Keratinocyte (primary cell): ENCODE measurements at regions not wholly inside any gene's neighbourhood (a gene's known extent, or its start where the extent isn't known, plus 50 kb on each side); places are given as distances from the start of the nearest gene placed in this dataset.
"Not testable (repeated sequence)": the region's sequence is repeated elsewhere in the genome, so short reads cannot be mapped to it uniquely, and the experiment has no call there.

Experiments
- DNase-seq: peaks from one replicate; pipeline ENCODE4 v3.0.0-alpha.2; 2011; ENCODE audit warnings: low read depth, missing footprints, low spot score
- FAIRE-seq: peaks from 2 replicates; lab custom pipeline; 2011; peaks lifted over from hg19 to GRCh38; lab: Jason Lieb, UNC
- H2AFZ ChIP-seq: 2 replicates; pipeline ENCODE4 v1.6.0; 2012; ENCODE audit warnings: low read length, control low read depth, inconsistent platforms; ENCODE audit not compliant: control insufficient read depth
- H3K27ac ChIP-seq: 2 replicates; pipeline ENCODE4 v1.5.1; 2011; ENCODE audit warnings: low read length; ENCODE audit not compliant: control insufficient read depth, insufficient read depth
- H3K27me3 ChIP-seq: 3 replicates; pipeline ENCODE4 v1.6.0; 2011; ENCODE audit warnings: low read length; ENCODE audit not compliant: control insufficient read depth, insufficient read depth; ENCODE audit errors: extremely low read depth
- H3K36me3 ChIP-seq, 2 experiments: 2 replicates in 1 of 2; 3 replicates in 1 of 2; pipeline ENCODE4 v1.5.1; 2011; ENCODE audit warnings: low read length in 2 of 2, mild to moderate bottlenecking in 1 of 2; ENCODE audit not compliant: control insufficient read depth in 2 of 2, insufficient read depth in 2 of 2; ENCODE audit errors: extremely low read depth in 1 of 2
- H3K4me1 ChIP-seq: 3 replicates; pipeline ENCODE4 v1.5.1; 2011; ENCODE audit warnings: low read length; ENCODE audit not compliant: control insufficient read depth, insufficient read depth; ENCODE audit errors: extremely low read depth
- H3K4me2 ChIP-seq: 3 replicates; pipeline ENCODE4 v1.6.0; 2011; ENCODE audit warnings: low read depth, low read length; ENCODE audit not compliant: control insufficient read depth, insufficient read depth; ENCODE audit errors: extremely low read depth
- H3K4me3 ChIP-seq, 3 experiments: fragments of 200-600 bp in 1 of 3; sonication (generic) in 1 of 3; 2 replicates in 2 of 3; 3 replicates in 1 of 3; pipeline ENCODE4 v1.5.1; 2011 to 2016; ENCODE audit warnings: low read length in 3 of 3, mild to moderate bottlenecking in 3 of 3, control low read depth in 2 of 3, inconsistent platforms in 1 of 3, low read depth in 1 of 3, mixed read lengths in 1 of 3, mixed run types in 1 of 3, moderate library complexity in 1 of 3; ENCODE audit not compliant: control insufficient read depth in 2 of 3, insufficient read depth in 2 of 3; ENCODE audit errors: extremely low read depth in 1 of 3
- H3K79me2 ChIP-seq: 2 replicates; pipeline ENCODE4 v1.6.0; 2012; ENCODE audit warnings: low read length; ENCODE audit not compliant: control insufficient read depth, insufficient read depth
- H3K9ac ChIP-seq: 3 replicates; pipeline ENCODE4 v1.6.0; 2011; ENCODE audit warnings: low read length; ENCODE audit not compliant: control insufficient read depth, insufficient read depth; ENCODE audit errors: extremely low read depth
- H3K9me1 ChIP-seq: 3 replicates; pipeline ENCODE4 v1.6.0; 2011; ENCODE audit warnings: low read length; ENCODE audit not compliant: control insufficient read depth, insufficient read depth; ENCODE audit errors: extremely low read depth
- H3K9me3 ChIP-seq: 2 replicates; pipeline ENCODE4 v1.5.1; 2012; ENCODE audit warnings: low read depth, low read length; ENCODE audit not compliant: control insufficient read depth
- H4K20me1 ChIP-seq: 3 replicates; pipeline ENCODE4 v1.6.0; 2011; ENCODE audit warnings: low read length; ENCODE audit not compliant: control insufficient read depth, insufficient read depth; ENCODE audit errors: extremely low read depth
- EZH2 ChIP-seq: IDR thresholded peaks from one replicate; pipeline ENCODE4 v1.6.1; 2012; ENCODE audit warnings: inconsistent platforms, mild to moderate bottlenecking, low read length, moderate library complexity
- dilution Hi-C: fragments of 300-500 bp; cut with MboI; formaldehyde crosslinking; loops from one replicate; pipeline ENCODE4 v1.7.0; 2020; ENCODE audit warnings: low sequenced_read_pairs; ENCODE audit not compliant: extremely low pct_ligation_motif_present
- TF ChIP-seq, protein P1 (sequence below), 3 experiments: IDR thresholded peaks in 1 of 3; conservative IDR thresholded peaks in 1 of 3; optimal IDR thresholded peaks in 1 of 3; 2 replicates in 2 of 3; 3 replicates in 1 of 3; pipeline versions ENCODE3 to v1.5.1; 2011; ENCODE audit warnings: low read length in 3 of 3, mild to moderate bottlenecking in 3 of 3, moderate library complexity in 2 of 3, control low read depth in 1 of 3, inconsistent platforms in 1 of 3; ENCODE audit not compliant: insufficient read depth in 2 of 3; ENCODE audit errors: extremely low read depth in 1 of 3

DNA sequence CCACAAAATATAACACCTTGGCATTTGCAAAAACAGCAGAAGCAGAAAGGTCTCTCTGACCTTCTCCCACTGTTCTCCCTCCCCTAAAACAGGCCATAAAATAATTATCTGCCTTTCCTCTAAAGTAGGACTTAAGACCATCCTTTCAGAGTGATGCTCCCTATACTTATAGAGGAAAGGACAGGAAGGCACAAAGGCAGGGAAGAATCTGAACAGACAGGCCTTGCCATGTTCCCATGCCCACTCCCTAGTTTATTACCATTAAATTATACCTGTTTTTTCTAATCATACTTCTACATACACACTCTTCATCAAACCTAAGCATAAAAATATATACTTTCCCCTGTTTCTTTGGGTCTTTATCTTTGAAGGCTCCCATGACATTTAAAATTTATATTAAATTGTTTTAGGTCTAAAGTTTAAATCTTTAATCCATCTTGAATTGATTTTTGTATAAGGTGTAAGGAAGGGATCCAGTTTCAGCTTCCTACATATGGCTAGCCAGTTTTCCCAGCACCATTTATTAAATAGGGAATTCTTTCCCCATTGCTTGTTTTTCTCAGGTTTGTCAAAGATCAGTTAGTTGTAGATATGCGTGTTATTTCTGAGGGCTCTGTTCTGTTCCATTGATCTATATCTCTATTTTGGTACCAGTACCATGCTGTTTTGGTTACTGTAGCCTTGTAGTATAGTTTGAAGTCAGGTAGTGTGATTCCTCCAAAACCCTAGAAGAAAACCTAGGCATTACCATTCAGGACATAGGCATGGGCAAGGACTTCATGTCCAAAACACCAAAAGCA, 755.8 kb upstream of the ADGRB3 start:
- H3K4me3 ChIP-seq, H4K20me1 ChIP-seq, FAIRE-seq, H3K4me2 ChIP-seq, H3K9me3 ChIP-seq, H2AFZ ChIP-seq, H3K79me2 ChIP-seq, H3K27ac ChIP-seq, H3K4me1 ChIP-seq, H3K36me3 ChIP-seq, H3K27me3 ChIP-seq, H3K9me1 ChIP-seq, H3K9ac ChIP-seq, DNase-seq, dilution Hi-C loops: not testable (repeated sequence)

DNA sequence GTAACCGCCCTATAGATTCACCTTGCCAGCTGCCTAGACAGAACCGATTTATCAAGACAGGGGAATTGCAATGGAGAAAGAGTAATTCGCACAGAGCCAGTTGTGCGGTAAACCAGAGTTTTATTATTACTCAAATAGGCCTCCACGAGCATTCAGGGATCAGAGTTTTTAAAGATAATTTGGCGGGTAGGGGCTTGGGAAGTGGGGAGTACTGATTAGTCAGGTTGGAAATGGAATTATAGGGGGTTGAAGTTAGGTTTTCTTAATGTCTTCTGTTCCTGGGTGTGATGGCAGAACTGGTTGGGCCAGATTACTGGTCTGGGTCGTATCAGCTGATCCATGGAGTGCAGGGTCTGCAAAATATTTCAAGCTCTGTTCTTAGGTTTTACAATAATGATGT, 756.9 kb upstream of the ADGRB3 start:
- H2AFZ ChIP-seq, H3K4me1 ChIP-seq, H4K20me1 ChIP-seq, H3K9ac ChIP-seq, dilution Hi-C loops, DNase-seq, FAIRE-seq, H3K4me3 ChIP-seq, H3K36me3 ChIP-seq, H3K79me2 ChIP-seq, H3K27me3 ChIP-seq, H3K9me3 ChIP-seq, H3K4me2 ChIP-seq, H3K27ac ChIP-seq, H3K9me1 ChIP-seq: not testable (repeated sequence)

DNA sequence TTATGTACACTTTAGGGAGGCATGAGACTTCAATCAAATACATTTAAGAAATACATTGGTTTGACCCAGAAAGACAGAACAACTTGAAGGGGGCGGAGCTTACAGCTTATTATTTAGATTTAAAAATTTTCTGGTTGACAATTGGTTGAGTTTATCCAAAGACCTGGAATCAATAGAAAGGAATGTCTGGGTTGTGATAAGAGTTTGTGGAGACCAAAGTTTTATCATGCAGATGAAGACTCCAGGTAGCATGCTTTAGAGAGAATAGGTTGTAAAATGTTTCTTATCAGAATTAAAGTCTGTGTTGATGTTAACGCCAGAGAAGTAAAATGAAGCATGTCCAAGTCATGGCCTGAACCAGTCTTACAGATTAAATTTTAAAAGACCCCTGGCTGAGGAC, 757.8 kb upstream of the ADGRB3 start:
- Histone ChIP-seq H4K20me1 (no peaks in the 10 kb centered on the region), H3K36me3 (no peaks in the 10 kb centered on the region), H3K9ac (no peak overlapping the region), H3K4me1 (no peaks in the 10 kb centered on the region), H3K79me2 (no peaks in the 10 kb centered on the region), H2AFZ (no peak overlapping the region), H3K9me3 (no peaks in the 10 kb centered on the region), H3K4me3 (no peak overlapping the region), H3K27ac (no peak overlapping the region), H3K27me3 (no peaks in the 10 kb centered on the region), H3K4me2 (no peak overlapping the region), H3K9me1 (no peaks in the 10 kb centered on the region)
- TF ChIP-seq, protein P1, sequence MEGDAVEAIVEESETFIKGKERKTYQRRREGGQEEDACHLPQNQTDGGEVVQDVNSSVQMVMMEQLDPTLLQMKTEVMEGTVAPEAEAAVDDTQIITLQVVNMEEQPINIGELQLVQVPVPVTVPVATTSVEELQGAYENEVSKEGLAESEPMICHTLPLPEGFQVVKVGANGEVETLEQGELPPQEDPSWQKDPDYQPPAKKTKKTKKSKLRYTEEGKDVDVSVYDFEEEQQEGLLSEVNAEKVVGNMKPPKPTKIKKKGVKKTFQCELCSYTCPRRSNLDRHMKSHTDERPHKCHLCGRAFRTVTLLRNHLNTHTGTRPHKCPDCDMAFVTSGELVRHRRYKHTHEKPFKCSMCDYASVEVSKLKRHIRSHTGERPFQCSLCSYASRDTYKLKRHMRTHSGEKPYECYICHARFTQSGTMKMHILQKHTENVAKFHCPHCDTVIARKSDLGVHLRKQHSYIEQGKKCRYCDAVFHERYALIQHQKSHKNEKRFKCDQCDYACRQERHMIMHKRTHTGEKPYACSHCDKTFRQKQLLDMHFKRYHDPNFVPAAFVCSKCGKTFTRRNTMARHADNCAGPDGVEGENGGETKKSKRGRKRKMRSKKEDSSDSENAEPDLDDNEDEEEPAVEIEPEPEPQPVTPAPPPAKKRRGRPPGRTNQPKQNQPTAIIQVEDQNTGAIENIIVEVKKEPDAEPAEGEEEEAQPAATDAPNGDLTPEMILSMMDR (optimal IDR thresholded peaks at IDR 0.05 in 1 of 3, IDR thresholded peaks at IDR 0.05 in 1 of 3, conservative IDR thresholded peaks at IDR 0.05 in 1 of 3; ENCODE audit: extremely low read depth in 1 of 3, insufficient read depth in 2 of 3, low read length in 3 of 3) = no peak
- TF ChIP-seq EZH2 = no peak
- FAIRE-seq (no peak), DNase-seq (no peak)
- dilution Hi-C loops = no loop called here
